Spleen (tissue), 7 donors: ENCODE measurements at regions not wholly inside any gene's neighbourhood (a gene's known extent, or its start where the extent isn't known, plus 50 kb on each side); places are given as distances from the start of the nearest gene placed in this dataset.

Experiments
- POLR2A ChIP-seq, 3 donors: fragments of 450-650 bp; IDR thresholded peaks; one replicate each; pipeline ENCODE4 v1.5.1; 2017; ENCODE audit warnings: antibody characterized with exemption in 3 of 3, mild to moderate bottlenecking in 1 of 3
- POLR2AphosphoS5 ChIP-seq, 3 donors: sonication (generic); formaldehyde crosslinking; IDR thresholded peaks; one replicate each; pipeline ENCODE4 v1.5.1; 2017; ENCODE audit warnings: antibody characterized with exemption in 3 of 3
- TF ChIP-seq, protein P1 (sequence below), 11 experiments: fragments of 200-600 bp in 7 of 11; fragments of 450-650 bp in 4 of 11; sonication (generic) in 4 of 11; IDR thresholded peaks in 8 of 11; conservative IDR thresholded peaks in 3 of 11; 1 replicate in 7 of 11; 2 replicates in 4 of 11; pipeline versions ENCODE4 v1.4.0 to v1.8.0; 2016 to 2021; ENCODE audit warnings: antibody characterized with exemption in 11 of 11, inconsistent platforms in 4 of 11, mild to moderate bottlenecking in 1 of 11
- donor health status: DM: no; HTN: no; CAD: no; lungs with moderate emphysema.
- donor health status: DM: no; HTN: no; CAD: no.
- donor health status: DM: no; HTN: no; CAD: no.

DNA sequence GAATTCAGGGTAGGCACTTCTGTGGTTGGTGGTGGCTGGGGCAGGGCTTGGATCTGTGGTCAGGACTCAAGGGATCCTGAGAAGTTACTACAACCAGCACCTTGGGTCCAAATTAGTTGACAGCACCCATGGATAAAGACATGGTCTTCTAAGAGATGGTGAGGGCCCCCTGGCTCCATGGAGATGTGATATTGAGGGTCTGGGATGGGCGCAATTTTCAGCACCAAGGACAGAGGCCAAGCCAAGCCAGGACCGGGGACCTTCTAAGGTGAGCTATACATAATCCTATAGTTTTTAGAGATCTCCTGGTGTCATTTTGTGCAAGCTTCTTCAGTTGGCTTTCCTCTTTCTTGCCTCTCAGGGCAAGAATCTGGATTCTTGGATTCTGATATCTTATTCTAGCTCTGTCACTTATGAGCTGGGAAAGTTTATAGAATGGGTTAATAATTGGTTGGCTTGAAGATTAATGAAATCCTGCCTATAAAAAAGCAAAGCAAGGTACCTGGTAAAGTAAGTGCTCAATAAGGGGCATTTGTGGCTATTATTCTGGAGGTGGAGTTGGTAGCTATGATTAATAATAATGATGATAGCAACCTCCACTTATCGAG, 130.1 kb upstream of the LHX5 start:
- no peak for TF ChIP-seq POLR2A (IDR thresholded peaks at IDR 0.05)
- TF ChIP-seq, protein P1, sequence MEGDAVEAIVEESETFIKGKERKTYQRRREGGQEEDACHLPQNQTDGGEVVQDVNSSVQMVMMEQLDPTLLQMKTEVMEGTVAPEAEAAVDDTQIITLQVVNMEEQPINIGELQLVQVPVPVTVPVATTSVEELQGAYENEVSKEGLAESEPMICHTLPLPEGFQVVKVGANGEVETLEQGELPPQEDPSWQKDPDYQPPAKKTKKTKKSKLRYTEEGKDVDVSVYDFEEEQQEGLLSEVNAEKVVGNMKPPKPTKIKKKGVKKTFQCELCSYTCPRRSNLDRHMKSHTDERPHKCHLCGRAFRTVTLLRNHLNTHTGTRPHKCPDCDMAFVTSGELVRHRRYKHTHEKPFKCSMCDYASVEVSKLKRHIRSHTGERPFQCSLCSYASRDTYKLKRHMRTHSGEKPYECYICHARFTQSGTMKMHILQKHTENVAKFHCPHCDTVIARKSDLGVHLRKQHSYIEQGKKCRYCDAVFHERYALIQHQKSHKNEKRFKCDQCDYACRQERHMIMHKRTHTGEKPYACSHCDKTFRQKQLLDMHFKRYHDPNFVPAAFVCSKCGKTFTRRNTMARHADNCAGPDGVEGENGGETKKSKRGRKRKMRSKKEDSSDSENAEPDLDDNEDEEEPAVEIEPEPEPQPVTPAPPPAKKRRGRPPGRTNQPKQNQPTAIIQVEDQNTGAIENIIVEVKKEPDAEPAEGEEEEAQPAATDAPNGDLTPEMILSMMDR (IDR thresholded peaks at IDR 0.05 in 8 of 11, conservative IDR thresholded peaks at IDR 0.05 in 3 of 11) = no peak
- no peak for TF ChIP-seq POLR2AphosphoS5 (IDR thresholded peaks at IDR 0.05)
